Neural progenitor cell (in vitro differentiated cells): ENCODE measurements at regions not wholly inside any gene's neighbourhood (a gene's known extent, or its start where the extent isn't known, plus 50 kb on each side); places are given as distances from the start of the nearest gene placed in this dataset.

Experiments
- EZH2 ChIP-seq: fragments of 200-600 bp; sonication (generic); IDR thresholded peaks from 2 replicates; pipeline ENCODE4 v1.6.1; 2017; ENCODE audit warnings: antibody characterized with exemption, mild to moderate bottlenecking, moderate library complexity
- EZH2phosphoT487 ChIP-seq: fragments of 200-600 bp; sonication (generic); IDR thresholded peaks from 2 replicates; pipeline ENCODE4 v1.6.1; 2017; ENCODE audit warnings: antibody characterized with exemption
- TF ChIP-seq, protein P1 (sequence below): fragments of 200-600 bp; sonication (generic); IDR thresholded peaks from 2 replicates; pipeline ENCODE4 v1.5.1; 2017; ENCODE audit warnings: antibody characterized with exemption, mild to moderate bottlenecking

GRCh38 chr3:189500798-189501495 lies 130.2 kb upstream of the TP63 start:
- TF ChIP-seq, protein P1, sequence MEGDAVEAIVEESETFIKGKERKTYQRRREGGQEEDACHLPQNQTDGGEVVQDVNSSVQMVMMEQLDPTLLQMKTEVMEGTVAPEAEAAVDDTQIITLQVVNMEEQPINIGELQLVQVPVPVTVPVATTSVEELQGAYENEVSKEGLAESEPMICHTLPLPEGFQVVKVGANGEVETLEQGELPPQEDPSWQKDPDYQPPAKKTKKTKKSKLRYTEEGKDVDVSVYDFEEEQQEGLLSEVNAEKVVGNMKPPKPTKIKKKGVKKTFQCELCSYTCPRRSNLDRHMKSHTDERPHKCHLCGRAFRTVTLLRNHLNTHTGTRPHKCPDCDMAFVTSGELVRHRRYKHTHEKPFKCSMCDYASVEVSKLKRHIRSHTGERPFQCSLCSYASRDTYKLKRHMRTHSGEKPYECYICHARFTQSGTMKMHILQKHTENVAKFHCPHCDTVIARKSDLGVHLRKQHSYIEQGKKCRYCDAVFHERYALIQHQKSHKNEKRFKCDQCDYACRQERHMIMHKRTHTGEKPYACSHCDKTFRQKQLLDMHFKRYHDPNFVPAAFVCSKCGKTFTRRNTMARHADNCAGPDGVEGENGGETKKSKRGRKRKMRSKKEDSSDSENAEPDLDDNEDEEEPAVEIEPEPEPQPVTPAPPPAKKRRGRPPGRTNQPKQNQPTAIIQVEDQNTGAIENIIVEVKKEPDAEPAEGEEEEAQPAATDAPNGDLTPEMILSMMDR: no peak
- TF ChIP-seq EZH2phosphoT487 (no peak), EZH2 (no peak)
